KBM-7 (cell line): ENCODE measurements at regions not wholly inside any gene's neighbourhood (a gene's known extent, or its start where the extent isn't known, plus 50 kb on each side); places are given as distances from the start of the nearest gene placed in this dataset.

Experiments
- DNase-seq: peaks from one replicate; pipeline ENCODE4 v3.0.0-alpha.2; 2015
- in situ Hi-C: fragments of 300-500 bp; cut with MboI; formaldehyde crosslinking; loops from 2 replicates; pipeline ENCODE4 v1.14.3; 2020; ENCODE audit warnings: low sequenced_read_pairs, low pct_unique_long_range_greater_than_20kb, mixed read lengths

GRCh38 chr18:55123361-55123760 is 164.1 kb upstream of the CCDC68 start:
- in situ Hi-C loops, result no loop called here

GRCh38 chr18:55121397-55122170 is 162.3 kb upstream of the CCDC68 start:
- no peak for DNase-seq
- in situ Hi-C loops, result no loop called here

More at GRCh38 chr18:55123361-55123760, 164.1 kb upstream of the CCDC68 start:
- no peak for DNase-seq

GRCh38 chr18:55120896-55121295 is 161.6 kb upstream of the CCDC68 start:
- in situ Hi-C loops, result no loop called here

GRCh38 chr18:55119434-55119833 is 160.2 kb upstream of the CCDC68 start:
- peak; percentile 75 for DNase-seq
- in situ Hi-C loops, result no loop called here

More at GRCh38 chr18:55120896-55121295, 161.6 kb upstream of the CCDC68 start:
- DNase-seq, result no peak

- in situ Hi-C loops, result no loop called here
- no peak for DNase-seq
These were observed 159.8 kb upstream of the CCDC68 start for GRCh38 chr18:55119016-55119415.

- in situ Hi-C loops, result no loop called here
These were observed 157.6 kb upstream of the CCDC68 start for GRCh38 chr18:55116863-55117262.

GRCh38 chr18:55115606-55116005 is 156.3 kb upstream of the CCDC68 start:
- in situ Hi-C loops, result no loop called here
- DNase-seq, result no peak

More at GRCh38 chr18:55116863-55117262, 157.6 kb upstream of the CCDC68 start:
- DNase-seq, result no peak

- in situ Hi-C loops, result no loop called here
- DNase-seq, result no peak
These were observed 155.6 kb upstream of the CCDC68 start for GRCh38 chr18:55114876-55115275.

GRCh38 chr18:55113800-55114199 is 154.5 kb upstream of the CCDC68 start:
- DNase-seq, result no peak
- in situ Hi-C loops, result no loop called here

GRCh38 chr18:55111271-55111670 is 152.0 kb upstream of the CCDC68 start:
- no peak for DNase-seq
- in situ Hi-C loops, result no loop called here

- in situ Hi-C loops, result no loop called here
- DNase-seq, result peak; percentile 2
These were observed 151.2 kb upstream of the CCDC68 start for GRCh38 chr18:55110436-55110835.

GRCh38 chr18:55109818-55110414 is 150.7 kb upstream of the CCDC68 start:
- in situ Hi-C loops, result no loop called here
- DNase-seq, result no peak

- in situ Hi-C loops, result no loop called here
- DNase-seq, result no peak
These were observed 147.6 kb upstream of the CCDC68 start for GRCh38 chr18:55106906-55107305.

- DNase-seq, result no peak
- in situ Hi-C loops, result no loop called here
These were observed 147.2 kb upstream of the CCDC68 start for GRCh38 chr18:55106466-55106865.

- in situ Hi-C loops, result no loop called here
- no peak for DNase-seq
These were observed 146.6 kb upstream of the CCDC68 start for GRCh38 chr18:55105873-55106272.

GRCh38 chr18:55102958-55103456 is 143.7 kb upstream of the CCDC68 start:
- in situ Hi-C loops, result no loop called here
- DNase-seq, result no peak

- no peak for DNase-seq
- in situ Hi-C loops, result no loop called here
These were observed 143.2 kb upstream of the CCDC68 start for GRCh38 chr18:55102501-55102900.

- in situ Hi-C loops, result no loop called here
- no peak for DNase-seq
These were observed 142.2 kb upstream of the CCDC68 start for GRCh38 chr18:55101458-55101824.

- in situ Hi-C loops, result no loop called here
- no peak for DNase-seq
These were observed 141.7 kb upstream of the CCDC68 start for GRCh38 chr18:55100817-55101457.
